Panc1 (cell line): ENCODE measurements at regions not wholly inside any gene's neighbourhood (a gene's known extent, or its start where the extent isn't known, plus 50 kb on each side); places are given as distances from the start of the nearest gene placed in this dataset.

Source experiments
- ATAC-seq: fragments of 200-7000 bp; cut with Tn5 transposase; 2 replicates; pipeline ENCODE4 v1.9.1; 2020; ENCODE audit warnings: mild to moderate bottlenecking, moderate library complexity
- BruUV-seq: library from RNA; stranded (reverse); fragments of 400-500 nt; replicated peaks from 2 replicates; lab custom pipeline; 2021; lab: Mats Ljungman, UMichigan
- CTCF ChIA-PET: fragments of 300-600 bp; sonication (Branson Sonifier 250); formaldehyde crosslinking; loops from one replicate; lab custom pipeline; 2022; ENCODE audit warnings: antibody characterized with exemption; lab: Charles Lee
- POLR2A ChIA-PET: fragments of 300-600 bp; sonication (Branson Sonifier 250); formaldehyde crosslinking; loops from one replicate; lab custom pipeline; 2022; ENCODE audit warnings: antibody characterized with exemption; lab: Charles Lee
- DNase-seq: peaks from one replicate; pipeline ENCODE4 v3.0.0-alpha.2; 2010; ENCODE audit warnings: low read depth, low spot score
- H3K27ac ChIP-seq: 2 replicates; pipeline ENCODE4 v1.5.1; 2011; ENCODE audit warnings: mild to moderate bottlenecking, low read length, inconsistent platforms
- H3K27me3 ChIP-seq: fragments of 200-500 bp; sonication (Bioruptor generic); 2 replicates; pipeline ENCODE4 v1.6.0; 2014; ENCODE audit warnings: low read length, inconsistent platforms; ENCODE audit not compliant: control insufficient read depth, insufficient read depth
- H3K36me3 ChIP-seq: fragments of 200-500 bp; sonication (Bioruptor generic); 2 replicates; pipeline ENCODE4 v1.5.1; 2014; ENCODE audit warnings: inconsistent platforms, mild to moderate bottlenecking, low read length, moderate library complexity; ENCODE audit not compliant: control insufficient read depth, insufficient read depth
- H3K4me1 ChIP-seq: 2 replicates; pipeline ENCODE4 v1.5.1; 2011; ENCODE audit warnings: inconsistent platforms, mild to moderate bottlenecking, low read length, moderate library complexity; ENCODE audit not compliant: control insufficient read depth, insufficient read depth
- H3K4me3 ChIP-seq, 2 experiments: 2 replicates each; pipeline ENCODE4 v1.5.1; 2011 to 2012; ENCODE audit warnings: low read depth in 2 of 2, low read length in 2 of 2, mild to moderate bottlenecking in 2 of 2, inconsistent platforms in 1 of 2, moderate library complexity in 1 of 2
- H3K9me3 ChIP-seq: fragments of 200-500 bp; sonication (Bioruptor generic); 2 replicates; pipeline ENCODE4 v1.5.1; 2014; ENCODE audit warnings: low read depth, mild to moderate bottlenecking, inconsistent platforms, low read length, moderate library complexity; ENCODE audit not compliant: control insufficient read depth, insufficient read depth
- CTCF ChIP-seq: fragments of 450-650 bp; IDR thresholded peaks from 2 replicates; pipeline ENCODE4 v1.5.1; 2017; ENCODE audit warnings: mild to moderate bottlenecking
- POLR2AphosphoS5 ChIP-seq: IDR thresholded peaks from 2 replicates; pipeline ENCODE4 v1.6.1; 2012; ENCODE audit warnings: mild to moderate bottlenecking, low read depth, low read length, moderate library complexity
- REST ChIP-seq, 2 experiments: IDR thresholded peaks; 2 replicates each; pipeline ENCODE4 v1.6.1; 2011 to 2012; ENCODE audit warnings: low read depth in 2 of 2, control low read depth in 1 of 2, low read length in 1 of 2, mild to moderate bottlenecking in 1 of 2, moderate library complexity in 1 of 2; ENCODE audit not compliant: insufficient read depth in 1 of 2
- SIN3A ChIP-seq: IDR thresholded peaks from 2 replicates; pipeline ENCODE4 v1.6.1; 2012; ENCODE audit warnings: low read depth, mild to moderate bottlenecking, low read length, moderate library complexity, borderline replicate concordance; ENCODE audit not compliant: insufficient read depth
- TCF7L2 ChIP-seq: IDR thresholded peaks from 2 replicates; pipeline ENCODE4 v1.6.1; 2011; ENCODE audit warnings: mild to moderate bottlenecking, low read depth, low read length, inconsistent platforms
- in situ Hi-C: cut with HindIII; loops from 2 replicates; pipeline ENCODE4 v1.10.0; 2016; ENCODE audit warnings: low sequenced_read_pairs, low pct_unique_long_range_greater_than_20kb
- intact Hi-C: fragments of 100-400 bp; cut with micrococcal nuclease; formaldehyde crosslinking; loops from one replicate; pipeline ENCODE4 v1.10.0; 2022; ENCODE audit not compliant: unreplicated experiment

GRCh38 chr1:73537400-73537799, 660.6 kb downstream of the LRRIQ3 start:
- Histone ChIP-seq H3K9me3 (no peaks in the 10 kb centered on the region), H3K36me3 (no peaks in the 10 kb centered on the region), H3K4me3 (no peak overlapping the region), H3K27ac (no peak overlapping the region), H3K4me1 (no peaks in the 10 kb centered on the region), H3K27me3 (no peaks in the 10 kb centered on the region)
- in situ Hi-C loops = no loop called here
- ChIA-PET POLR2A (no interaction called here), CTCF (no interaction called here)
- BruUV-seq = no TSS peak
- TF ChIP-seq TCF7L2 = no peak
- no peak for TF ChIP-seq CTCF
- no peak for TF ChIP-seq POLR2AphosphoS5
- DNase-seq (no peak), ATAC-seq (no peak)
- intact Hi-C loops = no loop called here

- CTCF ChIA-PET = no interaction called here
- TF ChIP-seq SIN3A = no peak
- no peak for TF ChIP-seq POLR2AphosphoS5
- no peak for TF ChIP-seq CTCF
- no peak for TF ChIP-seq REST (IDR thresholded peaks at IDR 0.05; ENCODE audit: insufficient read depth in 1 of 2, low read depth in 2 of 2, low read length in 1 of 2)
- TF ChIP-seq TCF7L2 = no peak
- intact Hi-C loops = no loop called here
- H3K9me3 ChIP-seq = no peaks in the 10 kb centered on the region
- ATAC-seq (no peak), DNase-seq (no peak)
- no TSS peak for BruUV-seq
- no peaks in the 10 kb centered on the region for H3K36me3 ChIP-seq
- POLR2A ChIA-PET = no interaction called here
- H3K4me3 ChIP-seq = no peak overlapping the region
- H3K4me1 ChIP-seq = no peaks in the 10 kb centered on the region
- H3K27me3 ChIP-seq = no peaks in the 10 kb centered on the region
- in situ Hi-C loops = no loop called here
- H3K27ac ChIP-seq = no peak overlapping the region
Measured at GRCh38 chr1:73517603-73518191, 680.3 kb downstream of the LRRIQ3 start.
